HepG2 (cell line): ENCODE measurements at regions not wholly inside any gene's neighbourhood (a gene's known extent, or its start where the extent isn't known, plus 50 kb on each side); places are given as distances from the start of the nearest gene placed in this dataset.

Experiments
- ATAC-seq: fragments of 200-7000 bp; cut with Tn5 transposase; 3 replicates; pipeline ENCODE4 v1.9.1; 2020; ENCODE audit warnings: mild to moderate bottlenecking, moderate library complexity
- BruUV-seq: library from RNA; stranded (reverse); fragments of 400-500 nt; replicated peaks from 2 replicates; lab custom pipeline; 2021; lab: Mats Ljungman, UMichigan
- CTCF ChIA-PET: fragments of 300-600 bp; formaldehyde crosslinking; extraction: SDS; loops from one replicate; lab custom pipeline; 2021; ENCODE audit warnings: low total read pairs, inconsistent platforms, low intra/inter-chr PET ratio; lab: Yijun Ruan, JAX
- POLR2A ChIA-PET: fragments of 350-600 bp; sonication (Branson Sonifier 250); formaldehyde crosslinking; loops from one replicate; lab custom pipeline; 2020; ENCODE audit warnings: antibody characterized with exemption, inconsistent platforms; lab: Yijun Ruan, JAX
- DNase-seq: peaks from one replicate; pipeline ENCODE4 v3.0.0-alpha.2; 2015; ENCODE audit warnings: low spot score
- FAIRE-seq: peaks from 3 replicates; lab custom pipeline; 2011; peaks lifted over from hg19 to GRCh38; lab: Jason Lieb, UNC
- H2AFZ ChIP-seq: one replicate; pipeline ENCODE4 v1.6.1; 2011; ENCODE audit warnings: low read length, inconsistent platforms
- H3K27ac ChIP-seq: fragments of 300-600 bp; 3 replicates; pipeline ENCODE4 v1.8.0; 2011; ENCODE audit warnings: mixed run types, mild to moderate bottlenecking, mixed read lengths, low read length, inconsistent platforms; ENCODE audit not compliant: insufficient read depth; ENCODE audit errors: extremely low read length
- H3K27me3 ChIP-seq, 2 experiments: fragments of 200-600 bp in 1 of 2; 2 replicates in 1 of 2; 3 replicates in 1 of 2; pipeline versions ENCODE4 v1.6.0 to v1.8.0; 2011; ENCODE audit warnings: low read length in 2 of 2, mild to moderate bottlenecking in 2 of 2, moderate library complexity in 2 of 2, inconsistent platforms in 1 of 2; ENCODE audit not compliant: insufficient read depth in 2 of 2, control insufficient read depth in 1 of 2
- H3K36me3 ChIP-seq, 2 experiments: fragments of 200-600 bp in 1 of 2; replicated peaks in 1 of 2; 2 replicates in 1 of 2; 3 replicates in 1 of 2; pipeline versions ENCODE4 v1.5.1 to v1.8.0; 2011; ENCODE audit warnings: low read length in 2 of 2, inconsistent platforms in 1 of 2; ENCODE audit not compliant: insufficient read depth in 2 of 2, control insufficient read depth in 1 of 2
- H3K4me1 ChIP-seq: 2 replicates; pipeline ENCODE4 v1.5.1; 2012; ENCODE audit warnings: low read length, inconsistent platforms; ENCODE audit not compliant: insufficient read depth
- H3K4me2 ChIP-seq: 2 replicates; pipeline ENCODE4 v1.6.0; 2011; ENCODE audit warnings: low read depth, low read length, inconsistent platforms
- H3K4me3 ChIP-seq, 3 experiments: fragments of 200-600 bp in 1 of 3; sonication (generic), shearing (Covaris generic) in 1 of 3; replicated peaks in 1 of 3; 2 replicates each; pipeline ENCODE4 v1.5.1; 2011 to 2016; ENCODE audit warnings: low read length in 3 of 3, inconsistent platforms in 2 of 3, low read depth in 2 of 3, mild to moderate bottlenecking in 2 of 3, control low read depth in 1 of 3, mixed read lengths in 1 of 3; ENCODE audit not compliant: insufficient read depth in 1 of 3
- H3K79me2 ChIP-seq: one replicate; pipeline ENCODE4 v1.6.1; 2011; ENCODE audit warnings: low read length, inconsistent platforms; ENCODE audit not compliant: insufficient read depth
- H3K9ac ChIP-seq: 2 replicates; pipeline ENCODE4 v1.6.0; 2011; ENCODE audit warnings: mild to moderate bottlenecking, low read depth, low read length, inconsistent platforms; ENCODE audit not compliant: insufficient read depth
- H3K9me3 ChIP-seq: 2 replicates; pipeline ENCODE4 v1.5.1; 2012; ENCODE audit warnings: mild to moderate bottlenecking, low read length
- H4K20me1 ChIP-seq: 2 replicates; pipeline ENCODE4 v1.6.0; 2011; ENCODE audit warnings: inconsistent platforms, mild to moderate bottlenecking, low read length, moderate library complexity; ENCODE audit not compliant: insufficient read depth
- ARNT2 ChIP-seq: sonication (generic); formaldehyde crosslinking; IDR thresholded peaks from 2 replicates; pipeline ENCODE4 v1.8.0; 2022; ENCODE audit warnings: mild to moderate bottlenecking, low read depth, missing genetic modification reagents, moderate library complexity
- CEBPZ ChIP-seq: IDR thresholded peaks from 2 replicates; pipeline ENCODE4 v1.6.1; 2012; ENCODE audit warnings: low read length, improper control_type of control experiment
- CSRNP2 ChIP-seq: sonication (generic); formaldehyde crosslinking; conservative IDR thresholded peaks from 2 replicates; pipeline ENCODE4 v1.8.0; 2022; ENCODE audit warnings: low read depth, missing genetic modification reagents
- TBX2 ChIP-seq: sonication (generic); formaldehyde crosslinking; IDR thresholded peaks from 2 replicates; pipeline ENCODE4 v1.5.0; 2020; ENCODE audit warnings: missing genetic modification reagents, mild to moderate bottlenecking, borderline replicate concordance
- ZNF230 ChIP-seq: sonication (generic); formaldehyde crosslinking; IDR thresholded peaks from 2 replicates; pipeline ENCODE4 v1.4.0; 2020; ENCODE audit warnings: mild to moderate bottlenecking, missing genetic modification reagents
- WGBS: methylation state at CpG from one replicate; pipeline ENCODE4 v1.1.6; 2017; ENCODE audit warnings: low lambda C conversion rate; 5-methylcytosine and 5-hydroxymethylcytosine counted together
- in situ Hi-C: cut with HindIII; loops from 2 replicates; pipeline ENCODE4 v1.10.0; 2017; ENCODE audit warnings: low pct_unique_long_range_greater_than_20kb; ENCODE audit not compliant: extremely low pct_ligation_motif_present
- intact Hi-C: fragments of 100-400 bp; cut with micrococcal nuclease; formaldehyde crosslinking; loops from one replicate; pipeline ENCODE4 v1.10.0; 2022; ENCODE audit not compliant: unreplicated experiment

DNA sequence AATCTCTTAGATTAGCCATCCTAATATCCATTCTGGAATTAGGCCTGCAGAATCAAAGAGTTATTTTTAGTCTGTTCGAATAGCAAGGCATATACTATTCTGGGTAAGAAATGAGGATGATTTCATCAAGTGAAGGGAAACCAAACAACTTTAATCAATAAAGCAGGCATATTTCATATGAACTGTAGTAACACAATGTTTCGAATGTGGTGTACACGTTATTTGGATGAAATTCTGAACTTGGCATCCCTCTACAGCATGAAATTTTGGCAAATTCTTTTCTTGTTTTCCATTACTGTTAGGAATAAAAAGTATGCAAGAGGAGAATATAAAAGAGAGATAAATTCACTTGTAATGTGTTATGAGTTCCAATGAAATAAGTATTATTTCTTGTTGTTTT lies 1233.3 kb upstream of the SEL1L start (continued):
- TF ChIP-seq ARNT2 (no peak), CSRNP2 (no peak), CEBPZ (no peak)

DNA sequence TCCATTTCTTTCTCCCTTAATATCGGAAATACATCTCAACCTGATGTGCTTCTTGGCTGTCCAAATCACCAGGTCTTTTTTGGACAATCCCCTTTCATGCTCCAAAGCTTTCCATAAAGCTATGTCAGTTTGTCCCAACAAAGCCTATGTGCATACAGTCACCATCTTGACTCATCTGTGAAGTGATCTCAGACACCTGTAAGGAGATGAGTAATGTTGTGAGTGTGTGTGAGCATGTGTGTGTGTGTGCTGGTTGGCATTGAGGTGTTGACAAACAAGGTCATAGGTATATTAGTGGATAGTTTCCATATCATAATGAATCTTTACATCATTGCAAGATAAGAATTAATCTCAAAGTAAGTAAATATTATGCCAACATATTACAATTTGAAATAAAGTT lies 1243.3 kb upstream of the SEL1L start:
- no TSS peak for BruUV-seq
- no peaks in the 10 kb centered on the region for H3K27me3 ChIP-seq
- no peak for TF ChIP-seq TBX2 (CRISPR knock-in tag)
- no peak for TF ChIP-seq ZNF230 (CRISPR knock-in tag)
- H4K20me1 ChIP-seq = no peaks in the 10 kb centered on the region
- H3K9ac ChIP-seq = no peak overlapping the region
- no peak overlapping the region for H3K27ac ChIP-seq
- in situ Hi-C loops = no loop called here
- CTCF ChIA-PET = no interaction called here
- H3K9me3 ChIP-seq = peaks cover 17% of the 10 kb centered on the region
- 70% methylated on average over 1 of the region's 1 CpG for WGBS
- FAIRE-seq = no peak
- POLR2A ChIA-PET = no interaction called here
- H2AFZ ChIP-seq = no peak overlapping the region
- intact Hi-C loops = no loop called here
- no peaks in the 10 kb centered on the region for H3K36me3 ChIP-seq
- H3K79me2 ChIP-seq = no peaks in the 10 kb centered on the region
- H3K4me3 ChIP-seq = no peak overlapping the region
- no peak overlapping the region for H3K4me2 ChIP-seq
- no peak for ATAC-seq
- no peaks in the 10 kb centered on the region for H3K4me1 ChIP-seq
- DNase-seq = no peak
